Body of pancreas (tissue), 4 donors: ENCODE measurements at regions not wholly inside any gene's neighbourhood (a gene's known extent, or its start where the extent isn't known, plus 50 kb on each side); places are given as distances from the start of the nearest gene placed in this dataset.

Source experiments
- ATAC-seq: fragments of 150-250 bp; one replicate; pipeline ENCODE4 v1.9.1; 2016
- DNase-seq, 4 donors: peaks; one replicate each; pipeline ENCODE4 v3.0.0-alpha.2; 2019
- H3K27ac ChIP-seq, 4 donors: fragments of 200-600 bp; sonication (generic); 1 replicate in 3 of 4; 2 replicates in 1 of 4; pipeline versions ENCODE4 v1.5.1 to v1.6.1; 2016 to 2019; ENCODE audit warnings: mild to moderate bottlenecking in 1 of 4, mixed read lengths in 1 of 4, moderate library complexity in 1 of 4
- H3K27me3 ChIP-seq, 2 donors: fragments of 200-600 bp; sonication (generic); one replicate each; pipeline ENCODE4 v1.6.0; 2016; ENCODE audit warnings: mild to moderate bottlenecking in 1 of 2
- H3K36me3 ChIP-seq, 2 donors: fragments of 200-600 bp; sonication (generic); replicated peaks in 1 of 2; 2 replicates each; pipeline ENCODE4 v1.5.1; 2016; ENCODE audit warnings: low read depth in 2 of 2; ENCODE audit not compliant: insufficient read depth in 1 of 2
- H3K4me1 ChIP-seq: fragments of 200-600 bp; sonication (generic); one replicate; pipeline ENCODE4 v1.6.0; 2016
- H3K4me3 ChIP-seq, 2 donors: fragments of 200-600 bp; sonication (generic); 1 replicate in 1 of 2; 2 replicates in 1 of 2; pipeline ENCODE4 v1.5.1; 2016 to 2019
- H3K9me3 ChIP-seq, 3 donors: fragments of 200-600 bp; sonication (generic); 1 replicate in 2 of 3; 2 replicates in 1 of 3; pipeline ENCODE4 v1.5.1; 2016
- POLR2A ChIP-seq, 3 donors: fragments of 450-650 bp; IDR thresholded peaks; one replicate each; pipeline ENCODE4 v1.6.1; 2016; ENCODE audit warnings: antibody characterized with exemption in 3 of 3, mild to moderate bottlenecking in 2 of 3
- WGBS, 2 donors: methylation state at CpG; one replicate each; pipeline ENCODE4 v1.1.5; 2017; 5-methylcytosine and 5-hydroxymethylcytosine counted together
- intact Hi-C: fragments of 100-400 bp; cut with DNase I; formaldehyde crosslinking; loops from one replicate; pipeline ENCODE4 v1.15.1; 2023
- TF ChIP-seq, protein P1 (sequence below), 7 experiments: fragments of 450-650 bp in 4 of 7; fragments of 200-600 bp in 3 of 7; sonication (generic) in 3 of 7; IDR thresholded peaks; one replicate each; pipeline ENCODE4 v1.5.1; 2016 to 2019; ENCODE audit warnings: antibody characterized with exemption in 7 of 7

DNA sequence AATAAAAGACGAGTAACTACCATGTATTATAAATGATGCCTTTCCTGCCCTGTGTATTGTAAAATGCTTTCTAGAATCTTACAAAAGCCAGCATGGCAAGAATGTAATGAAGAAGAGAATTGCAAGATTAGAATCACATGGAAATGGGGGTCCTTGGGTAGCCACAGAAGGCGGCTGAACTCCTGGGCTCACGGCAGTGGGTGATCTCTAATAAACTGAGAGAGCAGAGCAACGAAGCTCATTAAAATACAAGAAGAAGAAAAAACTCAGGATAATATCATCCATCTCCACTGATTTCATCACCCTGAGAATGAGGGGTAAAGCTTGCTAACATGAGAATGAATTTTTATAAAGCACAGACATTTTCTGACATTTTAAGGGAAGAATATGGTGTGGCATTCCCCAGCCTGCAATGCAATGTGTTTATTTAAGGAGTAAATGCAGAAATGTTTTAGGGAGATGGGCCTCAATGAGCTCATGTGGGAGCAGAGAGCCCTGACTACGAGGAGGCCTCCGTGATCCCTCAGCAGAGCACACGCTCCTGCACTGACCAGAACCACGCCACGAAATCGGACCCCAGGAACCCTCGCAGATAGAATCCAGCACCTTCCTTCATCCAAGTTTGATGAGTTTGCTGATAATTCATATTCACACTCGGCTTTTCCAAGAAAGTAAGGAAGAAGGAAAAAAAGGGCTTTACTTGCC, 92.7 kb upstream of the PFKP start:
- intact Hi-C loops, result no loop called here
- 81 to 83% methylated on average over 12 of the region's 12 CpGs for WGBS, 2 donors
- no peak overlapping the region for H3K27ac ChIP-seq
- H3K27me3 ChIP-seq, result no peaks in the 10 kb centered on the region
- no peaks in the 10 kb centered on the region for H3K36me3 ChIP-seq
- DNase-seq, result no peak
- no peaks in the 10 kb centered on the region for H3K9me3 ChIP-seq
- H3K4me1 ChIP-seq, result no peaks in the 10 kb centered on the region
- no peak overlapping the region for H3K4me3 ChIP-seq
- ATAC-seq, result no peak
- TF ChIP-seq POLR2A (IDR thresholded peaks at IDR 0.05), result no peak
- TF ChIP-seq, protein P1, sequence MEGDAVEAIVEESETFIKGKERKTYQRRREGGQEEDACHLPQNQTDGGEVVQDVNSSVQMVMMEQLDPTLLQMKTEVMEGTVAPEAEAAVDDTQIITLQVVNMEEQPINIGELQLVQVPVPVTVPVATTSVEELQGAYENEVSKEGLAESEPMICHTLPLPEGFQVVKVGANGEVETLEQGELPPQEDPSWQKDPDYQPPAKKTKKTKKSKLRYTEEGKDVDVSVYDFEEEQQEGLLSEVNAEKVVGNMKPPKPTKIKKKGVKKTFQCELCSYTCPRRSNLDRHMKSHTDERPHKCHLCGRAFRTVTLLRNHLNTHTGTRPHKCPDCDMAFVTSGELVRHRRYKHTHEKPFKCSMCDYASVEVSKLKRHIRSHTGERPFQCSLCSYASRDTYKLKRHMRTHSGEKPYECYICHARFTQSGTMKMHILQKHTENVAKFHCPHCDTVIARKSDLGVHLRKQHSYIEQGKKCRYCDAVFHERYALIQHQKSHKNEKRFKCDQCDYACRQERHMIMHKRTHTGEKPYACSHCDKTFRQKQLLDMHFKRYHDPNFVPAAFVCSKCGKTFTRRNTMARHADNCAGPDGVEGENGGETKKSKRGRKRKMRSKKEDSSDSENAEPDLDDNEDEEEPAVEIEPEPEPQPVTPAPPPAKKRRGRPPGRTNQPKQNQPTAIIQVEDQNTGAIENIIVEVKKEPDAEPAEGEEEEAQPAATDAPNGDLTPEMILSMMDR (IDR thresholded peaks at IDR 0.05), result no peak

DNA sequence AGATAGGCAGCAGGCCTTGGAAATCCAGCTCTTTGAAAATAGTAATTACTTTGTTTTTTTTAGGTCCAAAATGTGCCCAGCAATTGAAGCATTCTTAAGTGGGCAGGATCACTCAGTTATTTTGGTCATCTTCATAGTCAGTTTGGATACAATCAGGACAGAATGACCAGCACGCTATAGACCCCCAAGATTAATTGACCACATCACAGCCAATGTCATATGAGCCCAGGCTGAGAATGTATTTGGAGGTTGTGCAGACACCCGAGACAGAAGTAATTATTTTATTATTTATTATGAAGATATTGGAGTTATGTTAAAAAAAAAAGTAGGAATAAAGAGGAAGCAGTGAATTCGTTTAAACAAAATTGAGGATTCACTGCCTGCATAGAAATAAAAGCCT, 93.3 kb upstream of the PFKP start:
- H3K4me1 ChIP-seq, result no peaks in the 10 kb centered on the region
- no peak for DNase-seq
- ATAC-seq, result no peak
- H3K36me3 ChIP-seq, result no peaks in the 10 kb centered on the region
- no peak overlapping the region for H3K4me3 ChIP-seq
- intact Hi-C loops, result no loop called here
- WGBS, 2 donors, result 69 to 73% methylated on average over 3 of the region's 3 CpGs
- H3K27ac ChIP-seq, result no peak overlapping the region
- no peaks in the 10 kb centered on the region for H3K9me3 ChIP-seq
- H3K27me3 ChIP-seq, result no peaks in the 10 kb centered on the region
- TF ChIP-seq, protein P1 (IDR thresholded peaks at IDR 0.05), result no peak
- no peak for TF ChIP-seq POLR2A (IDR thresholded peaks at IDR 0.05)

DNA sequence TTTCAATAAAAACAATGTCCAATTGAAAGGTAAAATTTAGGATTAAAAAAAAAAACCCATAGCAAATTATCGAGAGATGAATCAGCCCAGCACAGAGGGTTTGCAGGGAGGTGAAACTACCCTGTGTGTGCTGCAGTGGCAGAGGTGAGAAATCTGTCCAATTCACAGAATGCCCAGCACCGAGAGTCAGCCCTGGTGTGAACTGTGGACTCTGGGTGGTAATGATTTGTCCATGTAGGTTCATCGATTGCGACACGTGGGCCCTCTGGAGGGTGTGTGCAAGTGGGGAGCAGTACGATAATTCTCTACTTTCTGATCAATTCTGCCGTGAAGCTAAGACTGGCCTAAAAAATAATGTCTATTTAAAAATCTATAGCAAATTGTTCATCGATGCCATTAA, 94.5 kb upstream of the PFKP start:
- no peak overlapping the region for H3K27ac ChIP-seq
- TF ChIP-seq POLR2A (IDR thresholded peaks at IDR 0.05), result no peak
- TF ChIP-seq, protein P1 (IDR thresholded peaks at IDR 0.05), result no peak
- no peaks in the 10 kb centered on the region for H3K36me3 ChIP-seq
- no peak for ATAC-seq
- H3K9me3 ChIP-seq, result no peaks in the 10 kb centered on the region
- no peak overlapping the region for H3K4me3 ChIP-seq
- H3K27me3 ChIP-seq, result no peaks in the 10 kb centered on the region
- intact Hi-C loops, result no loop called here
- no peaks in the 10 kb centered on the region for H3K4me1 ChIP-seq
- WGBS, 2 donors, result 72 to 75% methylated on average over 8 of the region's 8 CpGs
- DNase-seq, result no peak

DNA sequence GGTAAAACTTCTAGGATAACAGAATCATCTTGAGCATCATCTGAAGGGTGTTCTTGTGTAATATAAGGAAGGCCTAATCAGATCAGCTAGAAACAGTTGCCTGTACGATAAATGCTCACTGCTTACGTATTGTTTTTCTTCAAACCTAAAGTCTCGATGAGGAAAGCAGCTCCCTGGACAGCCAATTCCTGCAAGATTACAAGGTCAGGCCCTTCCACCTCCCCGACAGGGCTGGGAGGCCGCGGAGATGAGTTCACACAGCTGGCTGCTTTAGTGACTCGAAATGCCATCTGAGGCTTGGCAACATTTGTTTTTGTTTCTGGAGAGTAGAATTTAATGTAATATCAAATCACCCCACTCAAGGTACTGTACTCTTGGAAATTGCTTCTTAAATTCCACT, 95.1 kb upstream of the PFKP start:
- Histone ChIP-seq H3K4me1 (no peaks in the 10 kb centered on the region), H3K36me3 (no peaks in the 10 kb centered on the region), H3K4me3 (no peak overlapping the region), H3K27ac (no peak overlapping the region), H3K9me3 (no peaks in the 10 kb centered on the region), H3K27me3 (no peaks in the 10 kb centered on the region)
- DNase-seq, result no peak
- no peak for TF ChIP-seq POLR2A (IDR thresholded peaks at IDR 0.05)
- TF ChIP-seq, protein P1 (IDR thresholded peaks at IDR 0.05), result no peak
- no peak for ATAC-seq
- 71 to 80% methylated on average over 7 of the region's 7 CpGs for WGBS, 2 donors
- intact Hi-C loops, result no loop called here

DNA sequence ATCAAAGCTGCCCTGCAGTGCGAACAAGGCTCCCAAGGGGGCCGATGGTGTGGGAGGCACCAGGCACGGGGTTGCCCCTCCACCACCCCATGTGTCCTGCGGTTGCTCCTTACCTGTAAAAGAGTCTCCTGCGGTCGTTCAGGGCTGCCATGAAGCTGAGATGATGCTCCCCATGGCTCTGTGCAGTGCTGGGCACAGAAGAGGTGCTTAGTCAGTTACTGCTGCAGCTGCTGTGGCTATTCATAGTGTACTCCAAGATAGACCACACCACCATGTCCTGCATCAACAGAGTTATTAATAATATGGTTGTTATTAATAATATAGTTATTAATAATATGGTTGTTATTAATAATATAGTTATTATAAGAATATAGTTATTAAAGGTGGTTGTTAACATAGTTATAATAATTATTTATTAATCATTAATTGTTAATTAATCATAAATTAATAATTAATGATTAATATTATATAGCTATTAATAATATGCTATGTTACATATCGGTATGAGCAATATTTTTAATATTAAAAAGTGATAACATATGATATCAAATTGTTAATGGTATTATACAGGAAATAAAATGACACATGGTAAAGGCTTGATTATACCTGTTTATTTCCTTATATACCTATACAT, 97.0 kb upstream of the PFKP start:
- WGBS, 2 donors, result 69 to 85% methylated on average over 7 of the region's 7 CpGs
- Histone ChIP-seq H3K36me3 (no peaks in the 10 kb centered on the region), H3K4me3 (no peak overlapping the region), H3K27ac (no peak overlapping the region), H3K27me3 (no peaks in the 10 kb centered on the region), H3K9me3 (no peaks in the 10 kb centered on the region), H3K4me1 (no peaks in the 10 kb centered on the region)
- ATAC-seq (no peak), DNase-seq (no peak)
- TF ChIP-seq, protein P1 (IDR thresholded peaks at IDR 0.05), result no peak
- TF ChIP-seq POLR2A (IDR thresholded peaks at IDR 0.05), result no peak
- intact Hi-C loops, result no loop called here
